ACC112 (cell line): ENCODE measurements at regions not wholly inside any gene's neighbourhood (a gene's known extent, or its start where the extent isn't known, plus 50 kb on each side); places are given as distances from the start of the nearest gene placed in this dataset.

Experiments
- H2AFZ ChIP-seq: fragments of 200-600 bp; sonication (generic); one replicate; pipeline ENCODE4 v1.6.0; 2017; ENCODE audit warnings: antibody characterized with exemption, low read length; ENCODE audit not compliant: unreplicated experiment
- H3K27ac ChIP-seq: fragments of 200-600 bp; sonication (generic); 2 replicates; pipeline ENCODE4 v1.5.1; 2014; ENCODE audit warnings: low read depth, mild to moderate bottlenecking, antibody characterized with exemption, low read length, moderate library complexity
- H3K27me3 ChIP-seq: fragments of 200-600 bp; sonication (generic); 2 replicates; pipeline ENCODE4 v1.6.1; 2014; ENCODE audit warnings: mild to moderate bottlenecking, antibody characterized with exemption, low read length, moderate library complexity, mixed read lengths; ENCODE audit not compliant: insufficient read depth
- H3K36me3 ChIP-seq: fragments of 200-600 bp; sonication (generic); 2 replicates; pipeline ENCODE4 v1.6.1; 2016; ENCODE audit warnings: mild to moderate bottlenecking, antibody characterized with exemption, low read length, moderate library complexity, mixed read lengths; ENCODE audit not compliant: insufficient read depth
- H3K4me1 ChIP-seq: fragments of 200-600 bp; sonication (generic); one replicate; pipeline ENCODE4 v1.6.1; 2016; ENCODE audit warnings: low read length, mixed read lengths; ENCODE audit not compliant: insufficient read depth, unreplicated experiment, control insufficient read depth
- H3K4me3 ChIP-seq: fragments of 200-600 bp; sonication (generic); 2 replicates; pipeline ENCODE4 v1.5.1; 2014; ENCODE audit warnings: mild to moderate bottlenecking, low read depth, low read length
- H3K79me2 ChIP-seq: fragments of 200-600 bp; sonication (generic); one replicate; pipeline ENCODE4 v1.6.0; 2016; ENCODE audit warnings: low read length; ENCODE audit not compliant: control insufficient read depth, unreplicated experiment, insufficient read depth

GRCh38 chr15:94929282-94929681 is 697.9 kb downstream of the MCTP2 start:
- Histone ChIP-seq H3K4me1 (no peaks in the 10 kb centered on the region), H3K4me3 (no peak overlapping the region), H3K36me3 (no peaks in the 10 kb centered on the region), H3K79me2 (no peaks in the 10 kb centered on the region), H3K27ac (no peak overlapping the region), H3K27me3 (no peaks in the 10 kb centered on the region), H2AFZ (no peak overlapping the region)

GRCh38 chr15:94930441-94930840 is 699.1 kb downstream of the MCTP2 start:
- no peaks in the 10 kb centered on the region for H3K36me3 ChIP-seq
- no peaks in the 10 kb centered on the region for H3K79me2 ChIP-seq
- H3K4me1 ChIP-seq: no peaks in the 10 kb centered on the region
- no peak overlapping the region for H3K4me3 ChIP-seq
- no peak overlapping the region for H2AFZ ChIP-seq
- no peaks in the 10 kb centered on the region for H3K27me3 ChIP-seq
- H3K27ac ChIP-seq: no peak overlapping the region

- H3K27ac ChIP-seq: no peak overlapping the region
- no peaks in the 10 kb centered on the region for H3K36me3 ChIP-seq
- H3K4me3 ChIP-seq: no peak overlapping the region
- H2AFZ ChIP-seq: no peak overlapping the region
- no peaks in the 10 kb centered on the region for H3K4me1 ChIP-seq
- no peaks in the 10 kb centered on the region for H3K79me2 ChIP-seq
- H3K27me3 ChIP-seq: no peaks in the 10 kb centered on the region
Observed at GRCh38 chr15:94930960-94931359, 699.6 kb downstream of the MCTP2 start.

GRCh38 chr15:94934440-94934839 is 703.1 kb downstream of the MCTP2 start:
- H3K27ac ChIP-seq: no peak overlapping the region

GRCh38 chr15:94937242-94937641 is 705.9 kb downstream of the MCTP2 start:
- H3K27me3 ChIP-seq: no peaks in the 10 kb centered on the region
- H3K4me3 ChIP-seq: no peak overlapping the region
- no peaks in the 10 kb centered on the region for H3K4me1 ChIP-seq
- H2AFZ ChIP-seq: no peak overlapping the region
- no peaks in the 10 kb centered on the region for H3K36me3 ChIP-seq
- no peak overlapping the region for H3K27ac ChIP-seq
- no peaks in the 10 kb centered on the region for H3K79me2 ChIP-seq

More at GRCh38 chr15:94934440-94934839, 703.1 kb downstream of the MCTP2 start:
- Histone ChIP-seq H2AFZ (no peak overlapping the region), H3K27me3 (no peaks in the 10 kb centered on the region), H3K4me3 (no peak overlapping the region), H3K4me1 (no peaks in the 10 kb centered on the region), H3K79me2 (no peaks in the 10 kb centered on the region), H3K36me3 (no peaks in the 10 kb centered on the region)

GRCh38 chr15:94943888-94944287 is 712.5 kb downstream of the MCTP2 start:
- Histone ChIP-seq H3K79me2 (no peaks in the 10 kb centered on the region), H3K27ac (no peak overlapping the region), H3K4me1 (no peaks in the 10 kb centered on the region), H3K4me3 (no peak overlapping the region), H2AFZ (no peak overlapping the region), H3K27me3 (no peaks in the 10 kb centered on the region), H3K36me3 (no peaks in the 10 kb centered on the region)

GRCh38 chr15:94951538-94951937 is 720.2 kb downstream of the MCTP2 start:
- Histone ChIP-seq H3K4me1 (no peaks in the 10 kb centered on the region), H3K4me3 (no peak overlapping the region), H3K27ac (no peak overlapping the region), H2AFZ (no peak overlapping the region), H3K36me3 (no peaks in the 10 kb centered on the region), H3K79me2 (no peaks in the 10 kb centered on the region), H3K27me3 (no peaks in the 10 kb centered on the region)

GRCh38 chr15:94963953-94964352 is 732.6 kb downstream of the MCTP2 start:
- Histone ChIP-seq H3K4me3 (no peak overlapping the region), H2AFZ (no peak overlapping the region), H3K79me2 (no peaks in the 10 kb centered on the region), H3K4me1 (no peaks in the 10 kb centered on the region), H3K27ac (no peak overlapping the region), H3K27me3 (no peaks in the 10 kb centered on the region), H3K36me3 (no peaks in the 10 kb centered on the region)

- H3K27me3 ChIP-seq: no peaks in the 10 kb centered on the region
- no peak overlapping the region for H3K4me3 ChIP-seq
- peak overlapping the region; percentile 57 for H3K27ac ChIP-seq
Observed at GRCh38 chr15:94965593-94965992, 734.2 kb downstream of the MCTP2 start.

GRCh38 chr15:94968133-94968532 is 736.8 kb downstream of the MCTP2 start:
- Histone ChIP-seq H3K4me3 (no peak overlapping the region), H2AFZ (no peak overlapping the region), H3K27ac (no peak overlapping the region), H3K36me3 (no peaks in the 10 kb centered on the region), H3K4me1 (peaks cover 5% of the 10 kb centered on the region), H3K27me3 (no peaks in the 10 kb centered on the region), H3K79me2 (no peaks in the 10 kb centered on the region)

More at GRCh38 chr15:94965593-94965992, 734.2 kb downstream of the MCTP2 start:
- Histone ChIP-seq H3K36me3 (no peaks in the 10 kb centered on the region), H3K79me2 (no peaks in the 10 kb centered on the region), H2AFZ (no peak overlapping the region), H3K4me1 (no peaks in the 10 kb centered on the region)

GRCh38 chr15:94970096-94970495 is 738.7 kb downstream of the MCTP2 start:
- H3K27ac ChIP-seq: no peak overlapping the region

More at GRCh38 chr15:94970096-94970495, 738.7 kb downstream of the MCTP2 start:
- H2AFZ ChIP-seq: no peak overlapping the region
- H3K4me3 ChIP-seq: no peak overlapping the region
- H3K36me3 ChIP-seq: no peaks in the 10 kb centered on the region
- peaks cover 5% of the 10 kb centered on the region for H3K4me1 ChIP-seq
- no peaks in the 10 kb centered on the region for H3K79me2 ChIP-seq
- no peaks in the 10 kb centered on the region for H3K27me3 ChIP-seq
